GM12878 (cell line): ENCODE measurements at regions not wholly inside any gene's neighbourhood (a gene's known extent, or its start where the extent isn't known, plus 50 kb on each side); places are given as distances from the start of the nearest gene placed in this dataset.

Source experiments
- ATAC-seq: fragments of 200-7000 bp; cut with Tn5 transposase; 3 replicates; pipeline ENCODE4 v1.9.1; 2020; ENCODE audit warnings: mild to moderate bottlenecking, moderate library complexity
- BruUV-seq: library from RNA; stranded (reverse); fragments of 400-500 nt; replicated peaks from 2 replicates; lab custom pipeline; 2021; lab: Mats Ljungman, UMichigan
- CTCF ChIA-PET: fragments of 300-600 bp; sonication (Branson Sonifier 250); formaldehyde crosslinking; extraction: SDS; loops from one replicate; lab custom pipeline; 2021; ENCODE audit warnings: inconsistent platforms; lab: Yijun Ruan, JAX
- POLR2A ChIA-PET: fragments of 350-600 bp; formaldehyde crosslinking; extraction: SDS; loops from one replicate; lab custom pipeline; 2021; ENCODE audit warnings: inconsistent platforms; lab: Charles Lee
- RAD21 ChIA-PET: fragments of 300-600 bp; sonication (Branson Sonifier 250); formaldehyde crosslinking; loops from one replicate; lab custom pipeline; 2023; ENCODE audit warnings: antibody characterized with exemption; ENCODE audit not compliant: unreplicated experiment; lab: Charles Lee
- SMC1A ChIA-PET: fragments of 300-600 bp; sonication (Branson Sonifier 250); formaldehyde crosslinking; loops from one replicate; lab custom pipeline; 2023; ENCODE audit not compliant: unreplicated experiment, uncharacterized antibody; lab: Charles Lee
- DNase-seq: peaks from one replicate; pipeline ENCODE4 v3.0.0-alpha.2; 2011; ENCODE audit warnings: low read depth, low spot score
- FAIRE-seq: peaks from 3 replicates; lab custom pipeline; 2011; peaks lifted over from hg19 to GRCh38; lab: Jason Lieb, UNC
- H2AFZ ChIP-seq: 2 replicates; pipeline ENCODE4 v1.6.0; 2011; ENCODE audit warnings: low read depth, low read length, control low read depth; ENCODE audit not compliant: control insufficient read depth
- H3K27ac ChIP-seq: 2 replicates; pipeline ENCODE4 v1.5.1; 2011; ENCODE audit warnings: control low read depth; ENCODE audit not compliant: control insufficient read depth, insufficient read depth
- H3K27me3 ChIP-seq, 2 experiments: replicated peaks in 1 of 2; 2 replicates each; pipeline versions ENCODE4 v1.6.0 to v1.6.1; 2011; ENCODE audit warnings: low read length in 1 of 2; ENCODE audit not compliant: control insufficient read depth in 2 of 2, insufficient read depth in 2 of 2
- H3K36me3 ChIP-seq, 2 experiments: 2 replicates each; pipeline ENCODE4 v1.5.1; 2011; ENCODE audit warnings: low read length in 1 of 2; ENCODE audit not compliant: control insufficient read depth in 2 of 2, insufficient read depth in 2 of 2
- H3K4me1 ChIP-seq: 2 replicates; pipeline ENCODE4 v1.6.1; 2011; ENCODE audit warnings: mild to moderate bottlenecking, low read length, moderate library complexity, mixed read lengths; ENCODE audit not compliant: control insufficient read depth, insufficient read depth
- H3K4me2 ChIP-seq: 2 replicates; pipeline ENCODE4 v1.6.0; 2011; ENCODE audit warnings: control low read depth; ENCODE audit not compliant: control insufficient read depth, insufficient read depth
- H3K4me3 ChIP-seq: fragments of 200-600 bp; sonication (generic); 2 replicates; pipeline ENCODE4 v1.5.1; 2016
- H3K79me2 ChIP-seq: 2 replicates; pipeline ENCODE4 v1.6.0; 2011; ENCODE audit warnings: low read length; ENCODE audit not compliant: control insufficient read depth, insufficient read depth
- H3K9ac ChIP-seq: 2 replicates; pipeline ENCODE4 v1.8.0; 2011; ENCODE audit warnings: low read length, control low read depth, mixed read lengths; ENCODE audit not compliant: control insufficient read depth, insufficient read depth
- H3K9me3 ChIP-seq: replicated peaks from 3 replicates; pipeline ENCODE4 v1.5.1; 2011; ENCODE audit warnings: mild to moderate bottlenecking, low read length; ENCODE audit not compliant: control insufficient read depth, insufficient read depth
- H4K20me1 ChIP-seq: 2 replicates; pipeline ENCODE4 v1.6.0; 2011; ENCODE audit not compliant: control insufficient read depth, insufficient read depth
- BCL3 ChIP-seq: IDR thresholded peaks from 2 replicates; pipeline ENCODE4 v1.6.1; 2011; ENCODE audit warnings: borderline replicate concordance, low read depth, mild to moderate bottlenecking, moderate library complexity, low read length; ENCODE audit not compliant: insufficient read depth, poor library complexity, severe bottlenecking
- CUX1 ChIP-seq: IDR thresholded peaks from 2 replicates; pipeline ENCODE4 v1.6.1; 2012; ENCODE audit warnings: improper control_type of control experiment, low read depth, low read length; ENCODE audit not compliant: insufficient replicate concordance
- DPF2 ChIP-seq: fragments of 450-650 bp; IDR thresholded peaks from 2 replicates; pipeline ENCODE4 v1.6.1; 2017; ENCODE audit warnings: mild to moderate bottlenecking
- HDGF ChIP-seq: fragments of 450-650 bp; IDR thresholded peaks from 2 replicates; pipeline ENCODE4 v1.6.1; 2016; ENCODE audit warnings: antibody characterized with exemption
- ZNF384 ChIP-seq: IDR thresholded peaks from 2 replicates; pipeline ENCODE4 v1.6.1; 2012; ENCODE audit warnings: low read depth, mild to moderate bottlenecking, low read length, improper control_type of control experiment, borderline replicate concordance
- ZNF687 ChIP-seq: fragments of 450-650 bp; IDR thresholded peaks from 2 replicates; pipeline ENCODE4 v1.6.1; 2017; ENCODE audit warnings: mild to moderate bottlenecking, moderate library complexity
- WGBS: methylation state at CpG from one replicate; pipeline ENCODE4 v1.1.6; 2016; ENCODE audit warnings: low lambda C conversion rate; ENCODE audit not compliant: insufficient replicate concordance, insufficient coverage; ENCODE audit errors: missing lambda C conversion rate; 5-methylcytosine and 5-hydroxymethylcytosine counted together
- in situ Hi-C: fragments of 300-500 bp; cut with MboI; formaldehyde crosslinking; loops from 9 replicates; pipeline ENCODE4 v1.14.3; 2018; ENCODE audit warnings: mixed read lengths
- intact Hi-C: fragments of 100-400 bp; cut with micrococcal nuclease; formaldehyde crosslinking; loops from one replicate; pipeline ENCODE4 v1.14.2; 2022; ENCODE audit not compliant: unreplicated experiment

- Histone ChIP-seq H3K9ac (no peak overlapping the region), H3K4me3 (no peak overlapping the region), H3K27ac (no peak overlapping the region), H3K4me1 (no peaks in the 10 kb centered on the region), H4K20me1 (no peaks in the 10 kb centered on the region), H2AFZ (no peak overlapping the region), H3K79me2 (no peaks in the 10 kb centered on the region), H3K4me2 (no peak overlapping the region), H3K36me3 (no peaks in the 10 kb centered on the region), H3K9me3 (peaks cover 3% of the 10 kb centered on the region; the same call in 1 of the 3 replicates), H3K27me3 (peaks cover 0 to 2% of the 10 kb centered on the region in 2 experiments; a peak in 3 of 4 replicates)
- ChIA-PET SMC1A (no interaction called here), CTCF (no interaction called here), RAD21 (no interaction called here), POLR2A (no interaction called here)
- intact Hi-C loops = no loop called here
- no peak for ATAC-seq
- no peak for FAIRE-seq
- WGBS = 22% methylated on average over 5 of the region's 5 CpGs
- DNase-seq = no peak
- TF ChIP-seq CUX1 (no peak), HDGF (no peak), ZNF687 (no peak), DPF2 (no peak), BCL3 (no peak), ZNF384 (no peak)
- no TSS peak for BruUV-seq
- in situ Hi-C loops = no loop called here
Observed at GRCh38 chr11:112425121-112425520, 164.5 kb upstream of the PLET1 start.
